Vagina (tissue), 2 donors: ENCODE measurements at regions not wholly inside any gene's neighbourhood (a gene's known extent, or its start where the extent isn't known, plus 50 kb on each side); places are given as distances from the start of the nearest gene placed in this dataset.

ENCODE experiments used
- DNase-seq, 2 donors: peaks; one replicate each; pipeline ENCODE4 v3.0.0-alpha.2; 2017; ENCODE audit errors: extremely low spot score in 2 of 2
- H3K27ac ChIP-seq: fragments of 200-600 bp; sonication (generic); one replicate; pipeline ENCODE4 v1.5.1; 2019
- H3K27me3 ChIP-seq: fragments of 200-600 bp; sonication (generic); one replicate; pipeline ENCODE4 v1.5.1; 2019
- H3K36me3 ChIP-seq, 2 donors: fragments of 200-600 bp; sonication (generic); one replicate each; pipeline ENCODE4 v1.5.1; 2017 to 2019
- H3K4me1 ChIP-seq: fragments of 200-600 bp; sonication (generic); one replicate; pipeline ENCODE4 v1.5.1; 2019
- H3K4me3 ChIP-seq, 2 donors: fragments of 200-600 bp; sonication (generic); 1 replicate in 1 of 2; 2 replicates in 1 of 2; pipeline ENCODE4 v1.5.1; 2016 to 2019
- H3K9me3 ChIP-seq: fragments of 200-600 bp; sonication (generic); one replicate; pipeline ENCODE4 v1.5.1; 2019
- POLR2A ChIP-seq, 2 donors: fragments of 450-650 bp; IDR thresholded peaks; one replicate each; pipeline ENCODE4 v1.6.1; 2017; ENCODE audit warnings: antibody characterized with exemption in 2 of 2, mild to moderate bottlenecking in 2 of 2, moderate library complexity in 2 of 2
- POLR2AphosphoS5 ChIP-seq, 2 donors: sonication (generic); formaldehyde crosslinking; IDR thresholded peaks; one replicate each; pipeline ENCODE4 v1.9.0; 2017; ENCODE audit warnings: antibody characterized with exemption in 2 of 2, mild to moderate bottlenecking in 2 of 2, low read depth in 1 of 2; ENCODE audit not compliant: insufficient read depth in 1 of 2
- intact Hi-C: fragments of 100-400 bp; cut with DNase I; formaldehyde crosslinking; loops from one replicate; pipeline ENCODE4 v1.15.1; 2023
- TF ChIP-seq, protein P1 (sequence below), 3 experiments: fragments of 450-650 bp in 2 of 3; fragments of 200-600 bp in 1 of 3; sonication (generic) in 1 of 3; IDR thresholded peaks; one replicate each; pipeline ENCODE4 v1.5.1; 2017 to 2019; ENCODE audit warnings: antibody characterized with exemption in 3 of 3, mild to moderate bottlenecking in 2 of 3, moderate library complexity in 2 of 3

DNA sequence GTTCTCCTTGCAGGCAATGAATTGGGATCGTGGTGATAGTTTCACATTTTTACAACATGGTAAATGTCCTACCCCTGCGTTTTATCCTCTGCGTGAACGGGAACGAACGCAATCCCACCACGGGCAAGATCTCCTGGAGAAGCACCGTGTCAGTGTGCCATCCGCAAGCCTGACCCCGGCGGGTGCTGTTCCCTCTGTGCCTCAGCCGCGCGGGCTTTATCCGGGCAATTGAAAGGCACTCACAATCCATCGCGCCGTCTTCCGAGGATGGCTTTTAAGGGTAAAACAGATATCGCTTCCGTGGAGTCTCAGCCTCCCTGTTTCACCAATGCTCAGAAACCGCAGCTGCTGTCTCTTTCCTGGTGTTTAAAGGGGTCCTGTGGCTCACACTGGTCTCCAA, 1387.5 kb downstream of the BRD1 start:
- H3K27ac ChIP-seq = no peak overlapping the region
- no peak for DNase-seq
- intact Hi-C loops = no loop called here

DNA sequence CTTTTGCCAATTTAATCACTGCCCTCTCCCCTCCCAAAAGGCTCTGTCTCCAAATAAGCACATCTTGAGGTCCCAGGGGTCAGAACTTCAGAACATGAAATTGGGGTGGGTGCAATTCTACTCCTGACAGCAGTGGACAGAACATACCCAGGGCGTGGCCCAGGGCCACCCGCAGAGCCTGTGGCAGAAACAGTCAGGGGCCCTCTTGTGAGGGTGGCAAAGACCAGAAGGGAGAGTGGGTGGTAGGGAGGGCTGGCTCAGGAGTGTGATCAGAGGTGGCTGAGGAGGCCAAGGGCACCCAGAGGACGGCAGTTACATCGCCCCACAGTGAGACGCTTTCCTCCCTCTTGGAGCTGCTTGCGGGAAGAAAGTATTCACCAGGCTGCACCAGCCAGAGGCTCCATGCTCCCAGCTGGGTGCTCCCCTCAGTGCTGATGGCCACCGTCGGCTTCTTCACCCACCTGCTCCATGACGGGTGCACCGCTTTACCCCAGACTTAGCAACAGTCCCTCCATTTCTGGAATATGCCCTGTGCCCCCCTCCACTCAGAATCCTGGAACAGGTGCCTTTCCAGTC, 1388.0 kb downstream of the BRD1 start:
- Histone ChIP-seq H3K27ac (no peak overlapping the region), H3K4me3 (no peak overlapping the region), H3K36me3 (no peaks in the 10 kb centered on the region), H3K4me1 (no peaks in the 10 kb centered on the region), H3K27me3 (no peaks in the 10 kb centered on the region), H3K9me3 (no peaks in the 10 kb centered on the region)
- no peak for DNase-seq
- intact Hi-C loops = no loop called here
- TF ChIP-seq POLR2AphosphoS5 (IDR thresholded peaks at IDR 0.05; ENCODE audit: insufficient read depth in 1 of 2, low read depth in 1 of 2) (no peak), POLR2A (IDR thresholded peaks at IDR 0.05) (no peak)
- TF ChIP-seq, protein P1, sequence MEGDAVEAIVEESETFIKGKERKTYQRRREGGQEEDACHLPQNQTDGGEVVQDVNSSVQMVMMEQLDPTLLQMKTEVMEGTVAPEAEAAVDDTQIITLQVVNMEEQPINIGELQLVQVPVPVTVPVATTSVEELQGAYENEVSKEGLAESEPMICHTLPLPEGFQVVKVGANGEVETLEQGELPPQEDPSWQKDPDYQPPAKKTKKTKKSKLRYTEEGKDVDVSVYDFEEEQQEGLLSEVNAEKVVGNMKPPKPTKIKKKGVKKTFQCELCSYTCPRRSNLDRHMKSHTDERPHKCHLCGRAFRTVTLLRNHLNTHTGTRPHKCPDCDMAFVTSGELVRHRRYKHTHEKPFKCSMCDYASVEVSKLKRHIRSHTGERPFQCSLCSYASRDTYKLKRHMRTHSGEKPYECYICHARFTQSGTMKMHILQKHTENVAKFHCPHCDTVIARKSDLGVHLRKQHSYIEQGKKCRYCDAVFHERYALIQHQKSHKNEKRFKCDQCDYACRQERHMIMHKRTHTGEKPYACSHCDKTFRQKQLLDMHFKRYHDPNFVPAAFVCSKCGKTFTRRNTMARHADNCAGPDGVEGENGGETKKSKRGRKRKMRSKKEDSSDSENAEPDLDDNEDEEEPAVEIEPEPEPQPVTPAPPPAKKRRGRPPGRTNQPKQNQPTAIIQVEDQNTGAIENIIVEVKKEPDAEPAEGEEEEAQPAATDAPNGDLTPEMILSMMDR (IDR thresholded peaks at IDR 0.05) = no peak

More for the DNA sequence above, 1387.5 kb downstream of the BRD1 start:
- Histone ChIP-seq H3K4me1 (no peaks in the 10 kb centered on the region), H3K27me3 (no peaks in the 10 kb centered on the region), H3K9me3 (no peaks in the 10 kb centered on the region), H3K4me3 (no peak overlapping the region), H3K36me3 (no peaks in the 10 kb centered on the region)
- TF ChIP-seq POLR2AphosphoS5 (IDR thresholded peaks at IDR 0.05; ENCODE audit: insufficient read depth in 1 of 2, low read depth in 1 of 2) (no peak), POLR2A (IDR thresholded peaks at IDR 0.05) (no peak)
- TF ChIP-seq, protein P1 (IDR thresholded peaks at IDR 0.05) = no peak

DNA sequence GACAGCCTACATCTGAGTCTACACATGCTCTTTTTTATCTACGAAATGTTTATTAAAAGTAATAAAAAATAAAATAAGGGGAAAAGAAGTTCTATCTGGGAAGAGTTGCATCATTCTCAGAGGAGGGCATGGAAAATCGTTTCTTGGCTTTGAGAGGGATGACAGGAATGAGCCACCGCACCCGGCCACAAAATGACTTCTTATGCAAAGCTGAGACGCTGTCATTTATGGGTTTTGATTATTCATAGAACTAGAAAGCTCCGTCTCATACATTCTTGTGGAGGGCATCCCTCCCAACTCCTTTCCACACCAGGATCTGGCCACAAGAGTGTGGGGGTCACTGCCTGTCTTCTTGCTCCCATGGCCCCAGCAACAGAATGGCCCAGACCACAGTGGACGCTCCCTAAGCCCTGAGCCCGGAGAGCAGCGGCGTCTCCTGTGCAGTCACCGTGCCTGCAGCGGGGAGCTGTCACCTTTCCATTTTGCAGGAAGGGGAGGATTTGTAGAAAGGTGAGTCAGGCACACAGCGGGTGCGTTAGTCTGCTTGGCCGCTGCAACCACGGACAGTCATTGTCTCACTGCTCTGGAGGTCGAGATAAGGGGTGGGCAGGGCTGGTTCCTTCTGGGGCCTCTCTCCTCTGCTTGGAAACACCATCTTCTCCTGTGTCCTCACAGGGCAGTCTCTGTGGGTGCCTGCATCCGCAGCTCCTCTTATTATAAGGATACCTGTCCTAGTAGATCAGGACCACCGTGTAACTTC, 1388.7 kb downstream of the BRD1 start:
- TF ChIP-seq POLR2A (IDR thresholded peaks at IDR 0.05) (no peak), POLR2AphosphoS5 (IDR thresholded peaks at IDR 0.05; ENCODE audit: insufficient read depth in 1 of 2, low read depth in 1 of 2) (no peak)
- TF ChIP-seq, protein P1 (IDR thresholded peaks at IDR 0.05) = no peak
- Histone ChIP-seq H3K36me3 (no peaks in the 10 kb centered on the region), H3K9me3 (no peaks in the 10 kb centered on the region), H3K4me1 (no peaks in the 10 kb centered on the region), H3K27me3 (no peaks in the 10 kb centered on the region), H3K27ac (no peak overlapping the region), H3K4me3 (no peak overlapping the region)
- intact Hi-C loops = no loop called here
- no peak for DNase-seq

DNA sequence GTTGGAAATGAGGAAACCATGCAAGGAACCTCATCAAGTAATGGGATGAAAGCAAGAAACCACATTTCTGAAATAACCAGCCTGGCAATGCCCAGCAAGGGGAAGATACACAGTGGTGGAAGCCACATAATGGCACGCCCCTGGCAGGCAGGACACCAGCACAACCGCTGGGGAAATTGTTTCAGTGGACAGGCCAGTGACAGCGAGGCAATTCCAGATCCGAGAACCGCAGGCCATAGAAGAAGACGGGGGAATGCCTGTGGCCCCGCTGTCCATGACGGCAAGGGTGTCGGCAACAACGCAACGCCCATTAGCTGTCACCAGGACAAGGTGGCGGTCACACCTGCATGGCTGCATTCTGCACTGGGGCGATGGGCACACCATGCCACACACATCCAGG, 1389.6 kb downstream of the BRD1 start:
- Histone ChIP-seq H3K27me3 (no peaks in the 10 kb centered on the region), H3K9me3 (no peaks in the 10 kb centered on the region), H3K36me3 (no peaks in the 10 kb centered on the region), H3K27ac (no peak overlapping the region), H3K4me3 (no peak overlapping the region), H3K4me1 (no peaks in the 10 kb centered on the region)
- TF ChIP-seq POLR2A (IDR thresholded peaks at IDR 0.05) (no peak), POLR2AphosphoS5 (IDR thresholded peaks at IDR 0.05; ENCODE audit: insufficient read depth in 1 of 2, low read depth in 1 of 2) (no peak)
- TF ChIP-seq, protein P1 (IDR thresholded peaks at IDR 0.05) = no peak
- intact Hi-C loops = no loop called here
- DNase-seq = no peak
